ENCODE measurements at regions not wholly inside any gene's neighbourhood (a gene's known extent, or its start where the extent isn't known, plus 50 kb on each side); places are given as distances from the start of the nearest gene placed in this dataset.

DNA sequence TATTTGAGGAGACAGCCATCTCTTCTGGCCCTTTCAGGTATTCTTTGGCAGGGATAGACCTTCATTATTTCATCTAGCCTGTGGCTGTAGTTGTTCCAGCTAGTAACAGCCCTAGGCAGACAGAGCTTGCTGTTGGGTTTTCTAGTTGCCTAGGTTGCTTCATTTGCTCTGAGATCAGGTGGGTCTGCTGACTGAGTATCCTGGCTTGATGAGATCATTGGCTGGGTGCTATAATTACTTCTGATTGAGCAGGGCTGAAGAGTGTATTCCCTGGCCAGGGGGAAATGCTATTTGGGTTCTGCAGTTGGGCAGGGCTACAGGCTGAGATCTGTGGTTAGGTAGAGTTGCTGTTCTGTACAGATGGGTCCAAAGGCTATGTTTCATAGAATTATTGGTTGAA lies 456.1 kb downstream of the PSAT1 start:
- Mint-ChIP-seq H3K36me3 (no peaks in the 10 kb centered on the region), H3K4me1 (peaks cover 7% of the 10 kb centered on the region), H3K27ac (no peak overlapping the region), H3K4me3 (no peak overlapping the region), H3K9me3 (peaks cover 6 to 13% (median 10%) of the 10 kb centered on the region in 7 donors), H3K27me3 (ENCODE audit: low read depth in 3 of 3) (no peaks in the 10 kb centered on the region)
- Histone ChIP-seq H3K36me3 (replicated peaks in 1 of 2; ENCODE audit: control insufficient read depth in 1 of 2, insufficient read depth in 2 of 2, low read length in 2 of 2) (no peaks in the 10 kb centered on the region), H2AFZ (ENCODE audit: insufficient read depth, low read depth, low read length, poor library complexity, severe bottlenecking) (no peak overlapping the region), H3K27me3 (ENCODE audit: control insufficient read depth in 2 of 2, insufficient read depth in 2 of 2, low read length in 2 of 2) (no peaks in the 10 kb centered on the region), H3K4me3 (replicated peaks in 1 of 3; ENCODE audit: low read depth in 2 of 3, low read length in 3 of 3) (no peak overlapping the region), H3K9ac (ENCODE audit: insufficient read depth, low read length, poor library complexity, severe bottlenecking) (no peak overlapping the region), H4K20me1 (ENCODE audit: insufficient read depth, low read length) (no peaks in the 10 kb centered on the region), H3K4me2 (replicated peaks; ENCODE audit: extremely low read depth, low read length, poor library complexity, severe bottlenecking) (no peak overlapping the region), H3K9me3 (replicated peaks in 1 of 2; ENCODE audit: control insufficient read depth in 1 of 2, insufficient read depth in 1 of 2, low read length in 2 of 2) (peaks cover 0 to 7% of the 10 kb centered on the region in 2 donors), H3K79me2 (ENCODE audit: insufficient read depth, low read length) (no peaks in the 10 kb centered on the region), H3K27ac (ENCODE audit: low read depth in 1 of 2, low read length in 2 of 2) (no peak overlapping the region), H3K4me1 (ENCODE audit: control insufficient read depth in 1 of 2, insufficient read depth in 2 of 2, low read length in 2 of 2) (no peaks in the 10 kb centered on the region)
- no peak for DNase-seq
- TF ChIP-seq, protein P1, sequence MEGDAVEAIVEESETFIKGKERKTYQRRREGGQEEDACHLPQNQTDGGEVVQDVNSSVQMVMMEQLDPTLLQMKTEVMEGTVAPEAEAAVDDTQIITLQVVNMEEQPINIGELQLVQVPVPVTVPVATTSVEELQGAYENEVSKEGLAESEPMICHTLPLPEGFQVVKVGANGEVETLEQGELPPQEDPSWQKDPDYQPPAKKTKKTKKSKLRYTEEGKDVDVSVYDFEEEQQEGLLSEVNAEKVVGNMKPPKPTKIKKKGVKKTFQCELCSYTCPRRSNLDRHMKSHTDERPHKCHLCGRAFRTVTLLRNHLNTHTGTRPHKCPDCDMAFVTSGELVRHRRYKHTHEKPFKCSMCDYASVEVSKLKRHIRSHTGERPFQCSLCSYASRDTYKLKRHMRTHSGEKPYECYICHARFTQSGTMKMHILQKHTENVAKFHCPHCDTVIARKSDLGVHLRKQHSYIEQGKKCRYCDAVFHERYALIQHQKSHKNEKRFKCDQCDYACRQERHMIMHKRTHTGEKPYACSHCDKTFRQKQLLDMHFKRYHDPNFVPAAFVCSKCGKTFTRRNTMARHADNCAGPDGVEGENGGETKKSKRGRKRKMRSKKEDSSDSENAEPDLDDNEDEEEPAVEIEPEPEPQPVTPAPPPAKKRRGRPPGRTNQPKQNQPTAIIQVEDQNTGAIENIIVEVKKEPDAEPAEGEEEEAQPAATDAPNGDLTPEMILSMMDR (IDR thresholded peaks at IDR 0.05), result no peak
- intact Hi-C loops (cut with micrococcal nuclease), result no loop called here

DNA sequence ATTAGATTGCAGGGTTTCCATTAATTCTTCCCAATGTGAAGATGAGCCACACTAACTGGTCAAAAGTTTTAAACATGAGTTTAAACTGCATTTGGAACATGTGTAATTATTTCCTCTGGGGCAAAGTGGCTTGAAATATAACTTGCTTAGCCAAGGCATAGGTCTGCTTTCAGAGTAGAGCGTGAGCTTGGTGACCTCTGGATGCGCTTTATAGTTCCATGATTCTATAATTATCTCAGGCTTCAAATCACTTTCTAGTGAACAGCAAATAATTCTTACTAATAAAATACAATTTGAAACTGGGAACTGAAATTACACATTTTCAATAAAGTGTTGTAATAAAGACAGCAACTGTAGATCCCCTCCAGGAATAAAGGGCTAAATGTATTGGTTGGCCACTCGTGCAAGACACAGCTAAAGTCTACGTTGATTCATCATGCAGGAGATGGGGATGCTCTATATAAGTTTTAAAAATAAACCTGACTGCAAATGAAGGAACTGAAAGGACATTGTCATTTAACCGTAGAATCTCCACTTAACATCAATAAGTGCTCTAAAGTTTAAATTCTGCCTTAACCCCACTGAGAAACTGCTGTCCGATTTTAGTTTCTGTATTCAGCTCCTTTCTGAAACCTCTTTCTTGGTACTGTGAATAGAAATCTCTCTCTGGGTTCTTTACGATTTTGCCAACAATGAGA lies 460.0 kb downstream of the PSAT1 start:
- no CpG with 5 or more reads among the region's 7 CpGs for WGBS (ENCODE audit: insufficient coverage)
- H3K27ac Mint-ChIP-seq, result no peak overlapping the region
- Histone ChIP-seq H2AFZ (ENCODE audit: insufficient read depth, low read depth, low read length, poor library complexity, severe bottlenecking) (no peak overlapping the region), H3K4me1 (ENCODE audit: control insufficient read depth in 1 of 2, insufficient read depth in 2 of 2, low read length in 2 of 2) (no peaks in the 10 kb centered on the region), H3K4me2 (replicated peaks; ENCODE audit: extremely low read depth, low read length, poor library complexity, severe bottlenecking) (no peak overlapping the region), H4K20me1 (ENCODE audit: insufficient read depth, low read length) (no peaks in the 10 kb centered on the region), H3K9me3 (replicated peaks in 1 of 2; ENCODE audit: control insufficient read depth in 1 of 2, insufficient read depth in 1 of 2, low read length in 2 of 2) (peaks cover 0 to 3% of the 10 kb centered on the region in 2 donors), H3K27me3 (ENCODE audit: control insufficient read depth in 2 of 2, insufficient read depth in 2 of 2, low read length in 2 of 2) (no peaks in the 10 kb centered on the region), H3K9ac (ENCODE audit: insufficient read depth, low read length, poor library complexity, severe bottlenecking) (no peak overlapping the region), H3K79me2 (ENCODE audit: insufficient read depth, low read length) (no peaks in the 10 kb centered on the region), H3K36me3 (replicated peaks in 1 of 2; ENCODE audit: control insufficient read depth in 1 of 2, insufficient read depth in 2 of 2, low read length in 2 of 2) (no peaks in the 10 kb centered on the region), H3K4me3 (replicated peaks in 1 of 3; ENCODE audit: low read depth in 2 of 3, low read length in 3 of 3) (no peak overlapping the region), H3K27ac (ENCODE audit: low read depth in 1 of 2, low read length in 2 of 2) (no peak overlapping the region)
- H3K36me3 Mint-ChIP-seq, result no peaks in the 10 kb centered on the region
- intact Hi-C loops (cut with micrococcal nuclease), result no loop called here
- TF ChIP-seq, protein P1 (IDR thresholded peaks at IDR 0.05), result no peak
- no peak for DNase-seq
- peaks cover 7% of the 10 kb centered on the region for H3K4me1 Mint-ChIP-seq
- H3K27me3 Mint-ChIP-seq (ENCODE audit: low read depth in 3 of 3), result no peaks in the 10 kb centered on the region
- H3K9me3 Mint-ChIP-seq, result peaks cover 0 to 17% (median 3%) of the 10 kb centered on the region in 7 donors
- H3K4me3 Mint-ChIP-seq, result no peak overlapping the region

All from CD14-positive monocyte (primary cell).